ENCODE measurements at regions not wholly inside any gene's neighbourhood (a gene's known extent, or its start where the extent isn't known, plus 50 kb on each side); places are given as distances from the start of the nearest gene placed in this dataset.
A peak's percentile ranks its signal among the peaks of the same experiment; 100 is the strongest.

DNA sequence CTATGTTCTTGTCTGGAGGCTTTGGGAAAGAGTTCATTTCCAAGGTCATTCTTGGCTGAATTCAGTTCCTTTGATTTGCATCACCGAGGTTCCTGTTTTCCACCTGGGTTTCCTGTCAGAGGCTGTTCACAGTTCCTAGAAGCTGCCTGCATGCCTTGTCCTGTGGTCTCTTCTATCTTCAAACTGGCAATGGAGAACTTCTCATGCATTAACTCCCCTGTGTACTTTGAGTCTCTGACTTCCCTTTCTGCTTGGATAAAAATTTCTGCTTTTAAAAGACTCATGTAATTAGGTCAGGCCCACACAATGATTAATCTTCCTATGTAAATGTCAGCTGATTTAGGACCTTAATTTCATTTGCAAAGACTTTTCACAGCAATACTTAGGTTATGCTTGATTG is 499.3 kb upstream of the FANCL start:
- Histone ChIP-seq H3K27ac (no peak overlapping the region), H3K9me3 (replicated peaks in 1 of 11) (peaks cover 5 to 17% (median 11%) of the 10 kb centered on the region in 11 experiments; a peak in 21 of 22 replicates), H4K20me1 (no peaks in the 10 kb centered on the region), H3K36me3 (no peaks in the 10 kb centered on the region), H3K4me1 (peaks cover 0 to 24% (median 13%) of the 10 kb centered on the region in 10 experiments; a peak in 15 of 20 replicates), H3K4me3 (no peak overlapping the region), H3K4me2 (peak overlapping the region in 8 of 11 experiments; percentile 15 to 55 (median 33); a peak in 13 of 22 replicates), H3K27me3 (no peaks in the 10 kb centered on the region), H3K9ac (no peak overlapping the region)
- TF ChIP-seq Cebpa-rat (IDR thresholded peaks at IDR 0.05), result no peak

GRCh38 chr2:58739033-58739432 is 497.9 kb upstream of the FANCL start:
- Histone ChIP-seq H3K4me2 (peak overlapping the region in 1 of 11 experiments; percentile 55; a peak in 2 of 22 replicates), H3K4me1 (peaks cover 0 to 24% (median 13%) of the 10 kb centered on the region in 10 experiments; a peak in 15 of 20 replicates), H3K27me3 (no peaks in the 10 kb centered on the region), H3K9ac (no peak overlapping the region), H3K4me3 (no peak overlapping the region), H4K20me1 (no peaks in the 10 kb centered on the region), H3K36me3 (no peaks in the 10 kb centered on the region), H3K27ac (no peak overlapping the region), H3K9me3 (replicated peaks in 1 of 11) (peaks cover 0 to 4% (median 0%) of the 10 kb centered on the region in 11 experiments; a peak in 4 of 22 replicates)
- no peak for TF ChIP-seq Cebpa-rat (IDR thresholded peaks at IDR 0.05)

- Histone ChIP-seq H3K9me3 (replicated peaks in 1 of 11) (no peaks in the 10 kb centered on the region), H3K9ac (no peak overlapping the region), H3K4me1 (peaks cover 0 to 11% (median 2%) of the 10 kb centered on the region in 10 experiments; a peak in 10 of 20 replicates), H3K4me2 (no peak overlapping the region), H3K27ac (no peak overlapping the region), H3K36me3 (no peaks in the 10 kb centered on the region), H3K4me3 (no peak overlapping the region), H3K27me3 (no peaks in the 10 kb centered on the region), H4K20me1 (no peaks in the 10 kb centered on the region)
- no peak for TF ChIP-seq Cebpa-rat (IDR thresholded peaks at IDR 0.05)
These were observed 493.2 kb upstream of the FANCL start for GRCh38 chr2:58734365-58734764.

DNA sequence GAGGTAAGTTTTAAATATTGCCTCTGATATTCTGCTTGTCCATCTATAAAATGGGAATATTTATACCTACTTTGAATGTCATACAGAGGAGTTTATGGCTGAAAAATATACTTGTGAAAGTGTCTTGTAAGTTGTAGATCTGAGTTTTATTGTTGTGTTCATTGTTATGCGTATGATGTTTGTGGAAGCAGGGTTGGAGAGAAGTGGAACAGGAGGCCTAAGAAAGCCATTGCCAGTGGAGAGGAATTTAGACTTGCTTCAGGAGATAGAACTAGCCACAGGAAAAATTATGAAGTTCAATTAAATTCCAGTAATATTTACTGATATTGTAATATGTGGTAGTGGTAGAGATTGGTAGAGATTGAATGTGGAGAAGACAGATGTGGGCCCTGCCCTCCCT is 491.9 kb upstream of the FANCL start:
- Histone ChIP-seq H3K27ac (no peak overlapping the region), H3K9ac (no peak overlapping the region), H3K9me3 (replicated peaks in 1 of 11) (no peaks in the 10 kb centered on the region), H3K36me3 (no peaks in the 10 kb centered on the region), H3K4me2 (no peak overlapping the region), H4K20me1 (no peaks in the 10 kb centered on the region), H3K4me1 (peaks cover 0 to 14% (median 0%) of the 10 kb centered on the region in 10 experiments; a peak in 6 of 20 replicates), H3K27me3 (no peaks in the 10 kb centered on the region), H3K4me3 (no peak overlapping the region)
- TF ChIP-seq Cebpa-rat (IDR thresholded peaks at IDR 0.05), result no peak

GRCh38 chr2:58731488-58731869 is 490.4 kb upstream of the FANCL start:
- Histone ChIP-seq H3K4me1 (peaks cover 0 to 15% (median 0%) of the 10 kb centered on the region in 10 experiments; a peak in 6 of 20 replicates), H3K9me3 (replicated peaks in 1 of 11) (no peaks in the 10 kb centered on the region), H4K20me1 (no peaks in the 10 kb centered on the region), H3K4me3 (no peak overlapping the region), H3K27me3 (no peaks in the 10 kb centered on the region), H3K9ac (no peak overlapping the region), H3K4me2 (peak overlapping the region in 2 of 11 experiments; percentile 28 to 41; a peak in 4 of 22 replicates), H3K36me3 (no peaks in the 10 kb centered on the region), H3K27ac (no peak overlapping the region)
- TF ChIP-seq Cebpa-rat (IDR thresholded peaks at IDR 0.05), result no peak

- no peak for TF ChIP-seq Cebpa-rat (IDR thresholded peaks at IDR 0.05)
- no peaks in the 10 kb centered on the region for H3K9me3 ChIP-seq (replicated peaks in 1 of 11)
- no peak overlapping the region for H3K27ac ChIP-seq
- no peak overlapping the region for H3K9ac ChIP-seq
- no peak overlapping the region for H3K4me3 ChIP-seq
- H3K36me3 ChIP-seq, result no peaks in the 10 kb centered on the region
- H3K4me1 ChIP-seq, result peaks cover 0 to 15% (median 0%) of the 10 kb centered on the region in 10 experiments; a peak in 6 of 20 replicates
- H4K20me1 ChIP-seq, result no peaks in the 10 kb centered on the region
- H3K4me2 ChIP-seq, result peak overlapping the region in 2 of 11 experiments; percentile 28 to 41; a peak in 4 of 22 replicates
- no peaks in the 10 kb centered on the region for H3K27me3 ChIP-seq
These were observed 489.8 kb upstream of the FANCL start for GRCh38 chr2:58730764-58731487.

GRCh38 chr2:58727981-58728656 is 487.0 kb upstream of the FANCL start:
- Histone ChIP-seq H3K36me3 (no peaks in the 10 kb centered on the region), H3K9ac (no peak overlapping the region), H3K4me1 (peaks cover 0 to 15% (median 2%) of the 10 kb centered on the region in 10 experiments; a peak in 7 of 20 replicates), H3K27me3 (no peaks in the 10 kb centered on the region), H3K4me3 (no peak overlapping the region), H3K9me3 (replicated peaks in 1 of 11) (no peaks in the 10 kb centered on the region), H4K20me1 (no peaks in the 10 kb centered on the region), H3K27ac (no peak overlapping the region), H3K4me2 (no peak overlapping the region)
- no peak for TF ChIP-seq Cebpa-rat (IDR thresholded peaks at IDR 0.05)

GRCh38 chr2:58721912-58722591 is 480.9 kb upstream of the FANCL start:
- peaks cover 0 to 27% (median 14%) of the 10 kb centered on the region in 10 experiments; a peak in 14 of 20 replicates for H3K4me1 ChIP-seq
- no peak overlapping the region for H3K4me2 ChIP-seq
- no peak overlapping the region for H3K27ac ChIP-seq
- no peaks in the 10 kb centered on the region for H3K27me3 ChIP-seq
- H3K4me3 ChIP-seq, result no peak overlapping the region
- H4K20me1 ChIP-seq, result no peaks in the 10 kb centered on the region
- H3K36me3 ChIP-seq, result no peaks in the 10 kb centered on the region
- TF ChIP-seq Cebpa-rat (IDR thresholded peaks at IDR 0.05), result no peak
- H3K9me3 ChIP-seq (replicated peaks in 1 of 11), result no peaks in the 10 kb centered on the region
- no peak overlapping the region for H3K9ac ChIP-seq
